ENCODE measurements at regions not wholly inside any gene's neighbourhood (a gene's known extent, or its start where the extent isn't known, plus 50 kb on each side); places are given as distances from the start of the nearest gene placed in this dataset.

DNA sequence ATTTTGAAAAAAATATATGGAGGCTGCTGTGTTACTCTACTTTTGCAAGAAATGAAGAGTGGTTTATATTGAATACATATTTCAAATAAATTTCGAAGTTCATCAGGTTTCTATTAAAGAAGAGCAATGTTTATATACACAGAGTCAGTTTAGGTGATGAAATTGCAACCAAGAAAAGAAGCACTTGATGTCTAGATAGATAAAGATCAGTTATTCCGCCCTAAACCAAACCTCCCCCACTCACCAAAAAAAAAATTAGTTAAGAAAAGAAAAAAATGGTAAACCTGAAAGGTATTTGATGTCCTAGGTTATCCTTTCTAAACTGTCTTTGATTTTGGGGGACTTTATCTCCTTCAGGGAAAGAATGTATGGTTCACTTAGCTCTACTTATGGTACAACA, 111.8 kb downstream of the SKIDA1 start:
- Histone ChIP-seq H3K27ac (ENCODE audit: low read length) (peak overlapping the region; percentile 39; the same call in 1 of the 2 replicates), H3K36me3 (ENCODE audit: control insufficient read depth, insufficient read depth, low read length) (no peaks in the 10 kb centered on the region), H3K4me3 (ENCODE audit: low read depth in 2 of 2, low read length in 2 of 2) (no peak overlapping the region), H3K27me3 (ENCODE audit: control insufficient read depth, insufficient read depth, low read length) (no peaks in the 10 kb centered on the region), H3K4me1 (ENCODE audit: control insufficient read depth, insufficient read depth, low read length) (no peaks in the 10 kb centered on the region; the same call in 1 of the 2 replicates), H3K9me3 (ENCODE audit: control insufficient read depth, insufficient read depth, low read depth, low read length) (no peaks in the 10 kb centered on the region)
- ChIA-PET POLR2A (no interaction called here), CTCF (no interaction called here)
- no peak for DNase-seq (ENCODE audit: low read depth, low spot score)
- intact Hi-C loops (cut with micrococcal nuclease; ENCODE audit: unreplicated experiment) = no loop called here
- in situ Hi-C loops (cut with HindIII; ENCODE audit: low pct_unique_long_range_greater_than_20kb, low sequenced_read_pairs) = no loop called here
- BruUV-seq (replicated peaks) = no TSS peak
- TF ChIP-seq TCF7L2 (IDR thresholded peaks at IDR 0.05; ENCODE audit: low read depth, low read length) (no peak), POLR2AphosphoS5 (IDR thresholded peaks at IDR 0.05; ENCODE audit: low read depth, low read length) (no peak), CTCF (IDR thresholded peaks at IDR 0.05) (no peak), SIN3A (IDR thresholded peaks at IDR 0.05; ENCODE audit: borderline replicate concordance, insufficient read depth, low read depth, low read length) (no peak)
- TF ChIP-seq, protein P1, sequence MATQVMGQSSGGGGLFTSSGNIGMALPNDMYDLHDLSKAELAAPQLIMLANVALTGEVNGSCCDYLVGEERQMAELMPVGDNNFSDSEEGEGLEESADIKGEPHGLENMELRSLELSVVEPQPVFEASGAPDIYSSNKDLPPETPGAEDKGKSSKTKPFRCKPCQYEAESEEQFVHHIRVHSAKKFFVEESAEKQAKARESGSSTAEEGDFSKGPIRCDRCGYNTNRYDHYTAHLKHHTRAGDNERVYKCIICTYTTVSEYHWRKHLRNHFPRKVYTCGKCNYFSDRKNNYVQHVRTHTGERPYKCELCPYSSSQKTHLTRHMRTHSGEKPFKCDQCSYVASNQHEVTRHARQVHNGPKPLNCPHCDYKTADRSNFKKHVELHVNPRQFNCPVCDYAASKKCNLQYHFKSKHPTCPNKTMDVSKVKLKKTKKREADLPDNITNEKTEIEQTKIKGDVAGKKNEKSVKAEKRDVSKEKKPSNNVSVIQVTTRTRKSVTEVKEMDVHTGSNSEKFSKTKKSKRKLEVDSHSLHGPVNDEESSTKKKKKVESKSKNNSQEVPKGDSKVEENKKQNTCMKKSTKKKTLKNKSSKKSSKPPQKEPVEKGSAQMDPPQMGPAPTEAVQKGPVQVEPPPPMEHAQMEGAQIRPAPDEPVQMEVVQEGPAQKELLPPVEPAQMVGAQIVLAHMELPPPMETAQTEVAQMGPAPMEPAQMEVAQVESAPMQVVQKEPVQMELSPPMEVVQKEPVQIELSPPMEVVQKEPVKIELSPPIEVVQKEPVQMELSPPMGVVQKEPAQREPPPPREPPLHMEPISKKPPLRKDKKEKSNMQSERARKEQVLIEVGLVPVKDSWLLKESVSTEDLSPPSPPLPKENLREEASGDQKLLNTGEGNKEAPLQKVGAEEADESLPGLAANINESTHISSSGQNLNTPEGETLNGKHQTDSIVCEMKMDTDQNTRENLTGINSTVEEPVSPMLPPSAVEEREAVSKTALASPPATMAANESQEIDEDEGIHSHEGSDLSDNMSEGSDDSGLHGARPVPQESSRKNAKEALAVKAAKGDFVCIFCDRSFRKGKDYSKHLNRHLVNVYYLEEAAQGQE (IDR thresholded peaks at IDR 0.05; ENCODE audit: insufficient read depth in 1 of 2, low read depth in 2 of 2, low read length in 1 of 2) = no peak
- no peak for ATAC-seq

DNA sequence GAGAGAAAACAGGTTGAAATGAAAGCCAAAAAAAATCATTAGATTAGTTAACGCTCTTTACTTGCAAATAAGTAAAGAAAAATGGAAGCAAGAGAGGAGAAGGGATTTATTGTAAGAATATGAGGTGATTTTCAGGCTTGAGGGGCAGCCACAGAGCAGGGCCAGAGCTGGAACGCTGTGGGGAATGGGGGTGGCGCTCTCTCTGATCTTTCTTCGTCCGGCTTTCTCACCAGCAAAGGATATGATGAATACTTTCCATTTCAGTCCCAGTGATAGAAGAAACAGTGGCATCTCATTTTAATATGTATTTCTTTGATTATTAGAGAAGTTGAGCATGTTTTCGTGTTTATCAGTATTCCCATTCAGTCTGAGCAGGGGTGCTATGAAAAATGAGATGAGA, 112.2 kb downstream of the SKIDA1 start:
- intact Hi-C loops (cut with micrococcal nuclease; ENCODE audit: unreplicated experiment) (no loop called here), in situ Hi-C loops (cut with HindIII; ENCODE audit: low pct_unique_long_range_greater_than_20kb, low sequenced_read_pairs) (no loop called here)
- Histone ChIP-seq H3K27ac (ENCODE audit: low read length) (peak overlapping the region; percentile 48; the same call in 1 of the 2 replicates), H3K4me3 (ENCODE audit: low read depth in 2 of 2, low read length in 2 of 2) (no peak overlapping the region), H3K27me3 (ENCODE audit: control insufficient read depth, insufficient read depth, low read length) (no peaks in the 10 kb centered on the region), H3K36me3 (ENCODE audit: control insufficient read depth, insufficient read depth, low read length) (no peaks in the 10 kb centered on the region), H3K9me3 (ENCODE audit: control insufficient read depth, insufficient read depth, low read depth, low read length) (no peaks in the 10 kb centered on the region), H3K4me1 (ENCODE audit: control insufficient read depth, insufficient read depth, low read length) (no peaks in the 10 kb centered on the region; the same call in 1 of the 2 replicates)
- ChIA-PET CTCF (no interaction called here), POLR2A (no interaction called here)
- no peak for TF ChIP-seq POLR2AphosphoS5 (IDR thresholded peaks at IDR 0.05; ENCODE audit: low read depth, low read length)
- TF ChIP-seq SIN3A (IDR thresholded peaks at IDR 0.05; ENCODE audit: borderline replicate concordance, insufficient read depth, low read depth, low read length) = no peak
- no peak for TF ChIP-seq CTCF (IDR thresholded peaks at IDR 0.05)
- TF ChIP-seq, protein P1 (IDR thresholded peaks at IDR 0.05; ENCODE audit: insufficient read depth in 1 of 2, low read depth in 2 of 2, low read length in 1 of 2) = no peak
- no peak for TF ChIP-seq TCF7L2 (IDR thresholded peaks at IDR 0.05; ENCODE audit: low read depth, low read length)
- ATAC-seq (no peak), DNase-seq (ENCODE audit: low read depth, low spot score) (no peak)
- no TSS peak for BruUV-seq (replicated peaks)
